Loucy (cell line): ENCODE measurements at regions not wholly inside any gene's neighbourhood (a gene's known extent, or its start where the extent isn't known, plus 50 kb on each side); places are given as distances from the start of the nearest gene placed in this dataset.

Experiments
- H2AFZ ChIP-seq: fragments of 200-600 bp; sonication (generic); 2 replicates; pipeline ENCODE4 v1.6.0; 2016; ENCODE audit warnings: antibody characterized with exemption, mild to moderate bottlenecking, low read length, moderate library complexity
- H3F3A ChIP-seq: fragments of 200-600 bp; 2 replicates; pipeline ENCODE4 v1.6.0; 2016; ENCODE audit warnings: antibody characterized with exemption, low read depth, mild to moderate bottlenecking
- H3K27me3 ChIP-seq: fragments of 200-600 bp; sonication (generic); 2 replicates; pipeline ENCODE4 v1.6.1; 2014; ENCODE audit warnings: low read length, mild to moderate bottlenecking; ENCODE audit not compliant: insufficient read depth, poor library complexity, severe bottlenecking
- H3K36me3 ChIP-seq: fragments of 200-600 bp; sonication (generic); 2 replicates; pipeline ENCODE4 v1.6.1; 2016; ENCODE audit warnings: low read length; ENCODE audit not compliant: insufficient read depth
- H3K4me1 ChIP-seq: fragments of 200-600 bp; sonication (generic); 2 replicates; pipeline ENCODE4 v1.5.1; 2014; ENCODE audit warnings: low read length, mild to moderate bottlenecking; ENCODE audit not compliant: insufficient read depth, poor library complexity, severe bottlenecking
- H3K4me2 ChIP-seq: fragments of 200-600 bp; sonication (generic); 2 replicates; pipeline ENCODE4 v1.6.0; 2014; ENCODE audit warnings: antibody characterized with exemption, low read length, low read depth, mild to moderate bottlenecking; ENCODE audit not compliant: poor library complexity, severe bottlenecking
- H3K4me3 ChIP-seq: fragments of 200-600 bp; sonication (generic); 2 replicates; pipeline ENCODE4 v1.5.1; 2014; ENCODE audit warnings: low read length, mild to moderate bottlenecking, mixed read lengths; ENCODE audit not compliant: poor library complexity, severe bottlenecking
- H3K79me2 ChIP-seq: fragments of 200-600 bp; sonication (generic); 2 replicates; pipeline ENCODE4 v1.6.1; 2014; ENCODE audit warnings: low read length; ENCODE audit not compliant: insufficient read depth
- H3K9ac ChIP-seq: fragments of 200-600 bp; sonication (generic); 2 replicates; pipeline ENCODE4 v1.6.0; 2014; ENCODE audit warnings: mild to moderate bottlenecking, low read depth, low read length, moderate library complexity; ENCODE audit not compliant: poor library complexity, severe bottlenecking
- H3K9me2 ChIP-seq: fragments of 200-600 bp; sonication (generic); replicated peaks from 2 replicates; pipeline ENCODE4 v1.6.1; 2016; ENCODE audit warnings: low read depth, low read length, mixed read lengths
- H3K9me3 ChIP-seq: fragments of 200-600 bp; sonication (generic); 2 replicates; pipeline ENCODE4 v1.6.1; 2014; ENCODE audit warnings: mild to moderate bottlenecking, antibody characterized with exemption, low read length, low read depth; ENCODE audit not compliant: insufficient read depth
- H4K20me1 ChIP-seq: fragments of 200-600 bp; sonication (generic); 2 replicates; pipeline ENCODE4 v1.6.0; 2014; ENCODE audit warnings: antibody characterized with exemption, low read length, mild to moderate bottlenecking; ENCODE audit not compliant: insufficient read depth, poor library complexity, severe bottlenecking
- CTCF ChIP-seq: fragments of 200-600 bp; sonication (generic); conservative IDR thresholded peaks from 2 replicates; pipeline ENCODE4 v1.5.1; 2014; ENCODE audit warnings: mild to moderate bottlenecking, antibody characterized with exemption, low read length
- EZH2phosphoT487 ChIP-seq: fragments of 200-600 bp; IDR thresholded peaks from 2 replicates; pipeline ENCODE4 v1.6.1; 2018; ENCODE audit warnings: antibody characterized with exemption, mild to moderate bottlenecking, moderate library complexity, borderline replicate concordance

GRCh38 chr10:20962165-20962564 lies 65.1 kb upstream of the NEBL start:
- H2AFZ ChIP-seq: no peak overlapping the region
- H3F3A ChIP-seq: no peaks in the 10 kb centered on the region
- TF ChIP-seq CTCF: no peak
- TF ChIP-seq EZH2phosphoT487: no peak
- no peak overlapping the region for H3K4me2 ChIP-seq
- no peaks in the 10 kb centered on the region for H3K4me1 ChIP-seq
- H4K20me1 ChIP-seq: no peaks in the 10 kb centered on the region
- no peaks in the 10 kb centered on the region for H3K9me3 ChIP-seq
- no peak overlapping the region for H3K9ac ChIP-seq
- H3K27me3 ChIP-seq: no peaks in the 10 kb centered on the region
- H3K4me3 ChIP-seq: no peak overlapping the region
- H3K9me2 ChIP-seq: no peaks in the 10 kb centered on the region
- no peaks in the 10 kb centered on the region for H3K79me2 ChIP-seq
- H3K36me3 ChIP-seq: no peaks in the 10 kb centered on the region

GRCh38 chr10:20959242-20959641 lies 62.1 kb upstream of the NEBL start:
- Histone ChIP-seq H3K9me2 (no peaks in the 10 kb centered on the region), H3K4me3 (no peak overlapping the region), H3K9me3 (no peaks in the 10 kb centered on the region), H2AFZ (no peak overlapping the region), H4K20me1 (no peaks in the 10 kb centered on the region), H3K36me3 (no peaks in the 10 kb centered on the region), H3K27me3 (no peaks in the 10 kb centered on the region), H3K79me2 (no peaks in the 10 kb centered on the region), H3K4me1 (no peaks in the 10 kb centered on the region), H3F3A (no peaks in the 10 kb centered on the region), H3K9ac (no peak overlapping the region), H3K4me2 (no peak overlapping the region)
- TF ChIP-seq CTCF (no peak), EZH2phosphoT487 (no peak)

GRCh38 chr10:20958764-20959163 lies 61.7 kb upstream of the NEBL start:
- Histone ChIP-seq H3F3A (no peaks in the 10 kb centered on the region), H4K20me1 (no peaks in the 10 kb centered on the region), H3K9me2 (no peaks in the 10 kb centered on the region), H3K79me2 (no peaks in the 10 kb centered on the region), H3K36me3 (no peaks in the 10 kb centered on the region), H3K4me2 (no peak overlapping the region), H3K9ac (no peak overlapping the region), H3K9me3 (no peaks in the 10 kb centered on the region), H2AFZ (no peak overlapping the region), H3K4me3 (no peak overlapping the region), H3K27me3 (no peaks in the 10 kb centered on the region), H3K4me1 (no peaks in the 10 kb centered on the region)
- TF ChIP-seq CTCF: no peak
